GM12878 (cell line): ENCODE measurements at regions not wholly inside any gene's neighbourhood (a gene's known extent, or its start where the extent isn't known, plus 50 kb on each side); places are given as distances from the start of the nearest gene placed in this dataset.

ENCODE experiments used
- BHLHE40 ChIP-seq, 2 experiments: fragments of 450-650 bp in 1 of 2; IDR thresholded peaks; 2 replicates each; pipeline ENCODE4 v1.6.1; 2011 to 2017; ENCODE audit warnings: low read depth in 2 of 2, borderline replicate concordance in 1 of 2, improper control_type of control experiment in 1 of 2, low read length in 1 of 2, mild to moderate bottlenecking in 1 of 2
- CEBPB ChIP-seq, 2 experiments: fragments of 150-350 bp in 1 of 2; IDR thresholded peaks; 2 replicates each; pipeline ENCODE4 v1.6.1; 2012 to 2014; ENCODE audit warnings: low read depth in 2 of 2, low read length in 2 of 2, borderline replicate concordance in 1 of 2, inconsistent platforms in 1 of 2
- POLR2AphosphoS5 ChIP-seq: IDR thresholded peaks from 2 replicates; pipeline ENCODE4 v1.6.1; 2011; ENCODE audit warnings: mild to moderate bottlenecking, low read length, inconsistent platforms
- REST ChIP-seq: IDR thresholded peaks from 2 replicates; pipeline ENCODE4 v1.6.1; 2012; ENCODE audit warnings: mild to moderate bottlenecking, low read depth, low read length
- SP1 ChIP-seq: IDR thresholded peaks from one replicate; pipeline ENCODE4 v1.6.1; 2011; ENCODE audit warnings: low read depth, low read length
- TCF7 ChIP-seq: IDR thresholded peaks from 2 replicates; pipeline ENCODE4 v1.6.1; 2014; ENCODE audit warnings: antibody characterized with exemption, borderline replicate concordance
- ZBTB33 ChIP-seq: fragments of 450-650 bp; IDR thresholded peaks from 2 replicates; pipeline ENCODE4 v1.6.1; 2017; ENCODE audit warnings: mild to moderate bottlenecking
- TF ChIP-seq, protein P1 (sequence below), 3 experiments: IDR thresholded peaks in 2 of 3; conservative IDR thresholded peaks in 1 of 3; 2 replicates each; pipeline ENCODE4 v1.5.1; 2011; ENCODE audit warnings: low read depth in 3 of 3, low read length in 3 of 3, mild to moderate bottlenecking in 3 of 3, control low read depth in 2 of 3, moderate library complexity in 2 of 3, inconsistent platforms in 1 of 3, mixed read lengths in 1 of 3; ENCODE audit not compliant: control insufficient read depth in 2 of 3, insufficient read depth in 1 of 3; ENCODE audit errors: extremely low read depth in 1 of 3

DNA sequence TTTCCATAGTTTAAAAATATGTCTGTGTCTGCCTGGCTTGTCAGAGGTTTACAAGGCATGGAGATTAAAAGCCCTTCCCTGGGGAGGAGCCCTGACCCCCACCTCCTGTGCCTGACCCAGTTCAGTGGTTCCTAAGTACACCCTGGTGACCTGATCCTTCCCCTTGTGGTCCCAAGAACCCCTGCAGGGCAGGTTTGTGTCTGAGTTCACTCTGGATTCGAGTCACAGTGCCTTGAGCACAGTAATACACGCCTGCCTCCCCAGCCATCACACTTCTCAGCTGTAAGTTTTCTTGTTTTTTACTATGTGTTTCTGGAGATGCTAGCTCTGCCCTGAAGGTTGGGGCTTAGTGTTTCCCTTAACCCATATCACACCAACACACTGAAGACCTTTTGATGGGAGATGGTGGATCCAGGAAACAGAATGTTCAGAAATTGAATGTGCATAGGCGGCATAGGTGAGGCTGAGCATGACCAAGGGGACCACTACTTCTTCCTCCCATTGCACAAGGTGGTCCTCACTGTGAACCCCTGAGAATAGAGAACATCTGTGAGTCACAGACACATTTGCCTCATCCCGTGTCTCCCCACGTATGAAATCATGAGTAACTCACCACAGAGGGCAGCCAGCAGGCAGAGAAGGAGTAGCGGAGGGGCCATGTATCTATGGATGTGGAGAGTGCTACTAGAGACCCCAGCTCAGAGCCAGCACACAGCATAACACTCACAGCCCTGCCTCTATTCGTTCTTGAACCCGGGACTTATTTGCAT lies 962.9 kb downstream of the TMEM121 start:
- TF ChIP-seq ZBTB33 = no peak
- TF ChIP-seq, protein P1, sequence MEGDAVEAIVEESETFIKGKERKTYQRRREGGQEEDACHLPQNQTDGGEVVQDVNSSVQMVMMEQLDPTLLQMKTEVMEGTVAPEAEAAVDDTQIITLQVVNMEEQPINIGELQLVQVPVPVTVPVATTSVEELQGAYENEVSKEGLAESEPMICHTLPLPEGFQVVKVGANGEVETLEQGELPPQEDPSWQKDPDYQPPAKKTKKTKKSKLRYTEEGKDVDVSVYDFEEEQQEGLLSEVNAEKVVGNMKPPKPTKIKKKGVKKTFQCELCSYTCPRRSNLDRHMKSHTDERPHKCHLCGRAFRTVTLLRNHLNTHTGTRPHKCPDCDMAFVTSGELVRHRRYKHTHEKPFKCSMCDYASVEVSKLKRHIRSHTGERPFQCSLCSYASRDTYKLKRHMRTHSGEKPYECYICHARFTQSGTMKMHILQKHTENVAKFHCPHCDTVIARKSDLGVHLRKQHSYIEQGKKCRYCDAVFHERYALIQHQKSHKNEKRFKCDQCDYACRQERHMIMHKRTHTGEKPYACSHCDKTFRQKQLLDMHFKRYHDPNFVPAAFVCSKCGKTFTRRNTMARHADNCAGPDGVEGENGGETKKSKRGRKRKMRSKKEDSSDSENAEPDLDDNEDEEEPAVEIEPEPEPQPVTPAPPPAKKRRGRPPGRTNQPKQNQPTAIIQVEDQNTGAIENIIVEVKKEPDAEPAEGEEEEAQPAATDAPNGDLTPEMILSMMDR (IDR thresholded peaks at IDR 0.05 in 2 of 3, conservative IDR thresholded peaks at IDR 0.05 in 1 of 3; ENCODE audit: control insufficient read depth in 2 of 3, extremely low read depth in 1 of 3, insufficient read depth in 1 of 3, low read depth in 3 of 3, low read length in 3 of 3) = no peak
- no peak for TF ChIP-seq POLR2AphosphoS5
- no peak for TF ChIP-seq TCF7
- no peak for TF ChIP-seq BHLHE40 (IDR thresholded peaks at IDR 0.05; ENCODE audit: borderline replicate concordance in 1 of 2, low read depth in 2 of 2, low read length in 1 of 2)
- TF ChIP-seq CEBPB (IDR thresholded peaks at IDR 0.05; ENCODE audit: borderline replicate concordance in 1 of 2, low read depth in 2 of 2, low read length in 2 of 2) = no peak
- TF ChIP-seq SP1 = no peak
- TF ChIP-seq REST = no peak
